ENCODE measurements at regions not wholly inside any gene's neighbourhood (a gene's known extent, or its start where the extent isn't known, plus 50 kb on each side); places are given as distances from the start of the nearest gene placed in this dataset.

DNA sequence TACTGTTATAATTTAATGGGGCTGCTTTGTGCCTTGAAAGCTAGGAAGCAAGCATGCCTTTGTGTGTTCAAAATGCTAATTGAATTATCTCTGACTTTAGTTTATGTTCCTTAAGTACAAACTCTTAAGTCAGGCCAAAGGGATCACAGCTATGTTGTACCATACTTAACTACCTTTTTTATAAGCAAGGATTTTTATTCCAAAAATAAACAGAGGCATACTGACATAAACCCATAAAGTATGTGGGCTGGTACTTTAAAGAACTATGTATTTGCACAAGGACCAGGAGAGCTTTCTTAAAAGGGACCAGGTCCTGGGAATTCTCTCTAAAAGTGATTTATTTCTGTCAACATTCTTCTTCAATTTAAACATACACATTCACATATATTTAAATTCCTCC lies 57.8 kb upstream of the HCCS start:
- Histone ChIP-seq H3K27ac (ENCODE audit: low read depth) (no peak overlapping the region), H3K36me3 (ENCODE audit: insufficient read depth) (no peaks in the 10 kb centered on the region), H3K4me1 (ENCODE audit: insufficient read depth) (no peaks in the 10 kb centered on the region), H3K4me3 (ENCODE audit: low read depth, low read length) (no peak overlapping the region)
- DNase-seq (ENCODE audit: extremely low spot score) = no peak

DNA sequence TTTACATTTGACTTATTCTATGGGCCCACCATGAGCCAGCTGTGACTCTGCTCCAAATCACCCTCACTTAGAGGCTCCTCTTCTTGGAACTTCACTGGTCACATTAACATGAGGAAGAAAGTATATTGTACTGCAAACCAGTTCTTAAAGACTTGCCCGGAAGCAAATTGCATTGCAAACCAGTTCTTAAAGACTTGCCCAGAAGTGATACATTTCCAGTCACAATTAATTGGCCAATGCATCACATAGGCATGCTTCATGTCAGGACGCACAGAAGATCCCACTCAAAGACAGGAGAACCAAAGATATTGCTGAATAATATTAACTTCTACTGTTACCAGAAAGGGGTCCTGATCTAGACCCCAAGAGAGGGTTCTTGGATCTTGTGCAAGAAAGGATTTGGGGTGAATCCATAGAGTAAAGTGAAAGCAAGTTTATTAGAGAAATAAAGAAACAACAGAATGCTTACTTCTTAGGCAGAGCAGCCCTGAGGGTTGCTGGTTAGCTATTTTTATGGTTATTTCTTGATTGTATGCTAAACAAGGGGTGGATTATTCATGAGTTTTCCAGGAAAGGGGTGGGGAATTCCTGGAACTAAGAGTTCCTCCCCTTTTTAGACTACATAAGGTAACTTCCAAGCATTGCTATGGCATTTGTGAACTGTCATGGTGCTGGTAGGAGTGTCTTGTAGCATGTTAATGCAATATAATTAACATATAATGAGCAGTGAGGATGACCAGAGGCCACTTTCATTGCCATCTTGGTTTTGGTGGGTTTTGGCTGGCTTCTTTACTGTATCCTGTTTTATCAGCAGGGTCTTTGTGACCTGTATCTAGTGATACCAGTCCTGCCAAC lies 54.6 kb upstream of the HCCS start:
- Histone ChIP-seq H3K36me3 (ENCODE audit: insufficient read depth) (no peaks in the 10 kb centered on the region), H3K27ac (ENCODE audit: low read depth) (no peak overlapping the region), H3K4me1 (ENCODE audit: insufficient read depth) (no peaks in the 10 kb centered on the region), H3K4me3 (ENCODE audit: low read depth, low read length) (no peak overlapping the region)
- WGBS = 96% methylated on average over 2 of the region's 2 CpGs
- DNase-seq (ENCODE audit: extremely low spot score) = no peak

DNA sequence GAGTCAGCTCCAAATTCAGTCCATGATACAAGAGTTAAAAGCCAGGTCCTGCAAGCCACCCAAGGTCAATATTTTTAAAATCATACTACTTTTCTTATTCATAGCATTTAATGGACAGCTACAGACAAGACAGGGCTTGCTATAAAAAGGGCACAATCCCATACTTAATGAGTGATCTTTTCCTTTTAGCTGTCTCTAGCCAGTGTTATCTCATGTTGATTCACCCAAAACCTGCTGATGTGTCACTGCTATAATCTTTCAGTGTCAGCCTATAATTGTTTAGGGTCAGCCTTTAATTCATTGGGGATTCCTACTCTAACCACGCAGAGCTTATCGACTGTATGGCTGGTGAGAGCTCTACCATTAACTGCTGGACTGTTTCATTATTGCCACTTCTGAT lies 51.2 kb upstream of the HCCS start:
- no peak overlapping the region for H3K4me3 ChIP-seq (ENCODE audit: low read depth, low read length)
- no peaks in the 10 kb centered on the region for H3K4me1 ChIP-seq (ENCODE audit: insufficient read depth)
- no peak for DNase-seq (ENCODE audit: extremely low spot score)
- 79% methylated on average over 2 of the region's 2 CpGs for WGBS
- no peaks in the 10 kb centered on the region for H3K36me3 ChIP-seq (ENCODE audit: insufficient read depth)
- no peak overlapping the region for H3K27ac ChIP-seq (ENCODE audit: low read depth)
